ENCODE measurements at regions not wholly inside any gene's neighbourhood (a gene's known extent, or its start where the extent isn't known, plus 50 kb on each side); places are given as distances from the start of the nearest gene placed in this dataset.

DNA sequence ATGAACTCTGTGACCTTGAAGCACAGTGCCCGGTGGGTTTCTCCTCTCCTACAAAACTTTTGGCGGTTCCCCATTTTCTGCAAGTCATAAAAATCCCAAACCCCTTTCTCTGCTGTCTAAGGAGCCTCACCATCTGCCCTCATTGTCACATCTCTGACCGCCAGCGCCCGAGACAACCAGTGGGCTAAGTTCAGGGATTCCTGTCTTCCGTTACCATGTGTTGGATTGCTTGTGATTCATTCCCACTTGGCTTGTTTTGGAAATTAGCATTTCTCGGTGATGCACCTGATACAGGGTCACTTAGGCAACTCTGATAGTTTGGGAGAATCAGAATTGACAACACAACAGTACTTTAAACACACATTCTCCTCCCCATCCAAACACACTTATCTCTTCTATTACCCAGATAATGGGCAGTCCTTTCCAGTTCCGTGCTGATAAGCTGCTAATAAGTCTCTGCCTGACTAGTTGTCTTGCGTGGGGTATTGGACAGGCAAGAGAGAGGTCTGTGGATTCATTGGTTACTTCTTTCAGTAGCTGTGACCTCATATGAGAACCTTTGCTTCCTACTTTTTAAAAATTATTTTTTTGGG, 70.0 kb upstream of the KLF4 start:
- Histone ChIP-seq H3K27me3 (ENCODE audit: insufficient read depth, low read length) (no peaks in the 10 kb centered on the region), H3K4me1 (ENCODE audit: insufficient read depth, low read length, severe bottlenecking) (no peaks in the 10 kb centered on the region), H3K4me2 (ENCODE audit: low read length) (no peak overlapping the region), H3K27ac (ENCODE audit: low read depth, low read length, poor library complexity, severe bottlenecking) (no peak overlapping the region), H4K20me1 (ENCODE audit: insufficient read depth, low read length) (no peaks in the 10 kb centered on the region), H3F3A (ENCODE audit: insufficient read depth, low read length) (no peaks in the 10 kb centered on the region), H2AFZ (ENCODE audit: low read length) (no peak overlapping the region), H3K9me3 (ENCODE audit: low read length) (no peaks in the 10 kb centered on the region), H3K79me2 (ENCODE audit: insufficient read depth, low read length) (no peaks in the 10 kb centered on the region), H3K36me3 (ENCODE audit: insufficient read depth, low read length) (no peaks in the 10 kb centered on the region), H3K9ac (ENCODE audit: low read length) (no peak overlapping the region), H3K4me3 (ENCODE audit: low read depth, low read length, poor library complexity, severe bottlenecking) (no peak overlapping the region), H3K9me2 (ENCODE audit: low read depth, low read length) (no peaks in the 10 kb centered on the region)
- TF ChIP-seq EZH2 (IDR thresholded peaks at IDR 0.05; ENCODE audit: borderline replicate concordance, low read length) = no peak
- TF ChIP-seq, protein P1, sequence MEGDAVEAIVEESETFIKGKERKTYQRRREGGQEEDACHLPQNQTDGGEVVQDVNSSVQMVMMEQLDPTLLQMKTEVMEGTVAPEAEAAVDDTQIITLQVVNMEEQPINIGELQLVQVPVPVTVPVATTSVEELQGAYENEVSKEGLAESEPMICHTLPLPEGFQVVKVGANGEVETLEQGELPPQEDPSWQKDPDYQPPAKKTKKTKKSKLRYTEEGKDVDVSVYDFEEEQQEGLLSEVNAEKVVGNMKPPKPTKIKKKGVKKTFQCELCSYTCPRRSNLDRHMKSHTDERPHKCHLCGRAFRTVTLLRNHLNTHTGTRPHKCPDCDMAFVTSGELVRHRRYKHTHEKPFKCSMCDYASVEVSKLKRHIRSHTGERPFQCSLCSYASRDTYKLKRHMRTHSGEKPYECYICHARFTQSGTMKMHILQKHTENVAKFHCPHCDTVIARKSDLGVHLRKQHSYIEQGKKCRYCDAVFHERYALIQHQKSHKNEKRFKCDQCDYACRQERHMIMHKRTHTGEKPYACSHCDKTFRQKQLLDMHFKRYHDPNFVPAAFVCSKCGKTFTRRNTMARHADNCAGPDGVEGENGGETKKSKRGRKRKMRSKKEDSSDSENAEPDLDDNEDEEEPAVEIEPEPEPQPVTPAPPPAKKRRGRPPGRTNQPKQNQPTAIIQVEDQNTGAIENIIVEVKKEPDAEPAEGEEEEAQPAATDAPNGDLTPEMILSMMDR (IDR thresholded peaks at IDR 0.05; ENCODE audit: low read length) = no peak

DNA sequence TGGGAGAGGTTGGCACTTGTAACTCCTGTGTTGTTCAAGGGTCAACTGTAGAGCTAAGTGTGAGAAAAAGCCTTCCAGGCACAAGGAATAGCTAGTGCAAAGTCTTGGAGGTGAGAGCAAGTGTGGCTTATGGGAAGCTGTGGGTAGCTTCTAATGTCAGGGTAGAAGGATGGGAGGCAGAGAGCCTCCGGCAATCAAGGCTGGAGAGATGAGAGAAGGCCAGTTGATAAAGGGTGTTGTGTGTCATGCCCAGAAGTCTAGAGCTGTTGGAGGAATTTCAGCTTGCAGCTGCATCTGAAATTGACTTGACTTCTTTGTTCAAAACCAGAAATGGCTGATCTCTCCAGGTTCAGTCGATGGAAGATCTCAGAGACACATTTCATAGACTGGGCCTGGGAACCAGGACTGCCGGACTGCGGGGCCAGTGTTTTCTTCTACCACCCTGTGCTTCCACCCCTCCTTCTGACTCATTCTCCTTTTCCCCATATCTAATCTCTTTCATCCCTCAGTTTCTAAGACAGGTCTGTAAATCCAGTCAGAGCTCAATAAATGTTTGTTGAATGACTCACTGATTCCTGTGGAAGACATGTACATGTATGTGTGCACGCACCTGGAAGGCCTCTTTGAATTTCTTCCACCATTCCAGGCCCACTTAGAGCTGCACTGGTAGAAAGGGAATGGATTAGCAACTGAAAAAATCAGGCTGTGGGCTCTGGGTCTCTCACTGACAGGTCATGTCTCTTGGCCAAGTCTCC, 67.8 kb upstream of the KLF4 start:
- no peak overlapping the region for H3K4me2 ChIP-seq (ENCODE audit: low read length)
- H3K27ac ChIP-seq (ENCODE audit: low read depth, low read length, poor library complexity, severe bottlenecking) = no peak overlapping the region
- no peaks in the 10 kb centered on the region for H3K36me3 ChIP-seq (ENCODE audit: insufficient read depth, low read length)
- no peaks in the 10 kb centered on the region for H3F3A ChIP-seq (ENCODE audit: insufficient read depth, low read length)
- H3K9me3 ChIP-seq (ENCODE audit: low read length) = no peaks in the 10 kb centered on the region
- H3K9me2 ChIP-seq (ENCODE audit: low read depth, low read length) = no peaks in the 10 kb centered on the region
- no peaks in the 10 kb centered on the region for H3K27me3 ChIP-seq (ENCODE audit: insufficient read depth, low read length)
- H3K4me3 ChIP-seq (ENCODE audit: low read depth, low read length, poor library complexity, severe bottlenecking) = no peak overlapping the region
- no peak overlapping the region for H3K9ac ChIP-seq (ENCODE audit: low read length)
- H4K20me1 ChIP-seq (ENCODE audit: insufficient read depth, low read length) = no peaks in the 10 kb centered on the region
- no peak for TF ChIP-seq EZH2 (IDR thresholded peaks at IDR 0.05; ENCODE audit: borderline replicate concordance, low read length)
- TF ChIP-seq, protein P1 (IDR thresholded peaks at IDR 0.05; ENCODE audit: low read length) = no peak
- H2AFZ ChIP-seq (ENCODE audit: low read length) = no peak overlapping the region
- no peaks in the 10 kb centered on the region for H3K4me1 ChIP-seq (ENCODE audit: insufficient read depth, low read length, severe bottlenecking)
- H3K79me2 ChIP-seq (ENCODE audit: insufficient read depth, low read length) = no peaks in the 10 kb centered on the region

DNA sequence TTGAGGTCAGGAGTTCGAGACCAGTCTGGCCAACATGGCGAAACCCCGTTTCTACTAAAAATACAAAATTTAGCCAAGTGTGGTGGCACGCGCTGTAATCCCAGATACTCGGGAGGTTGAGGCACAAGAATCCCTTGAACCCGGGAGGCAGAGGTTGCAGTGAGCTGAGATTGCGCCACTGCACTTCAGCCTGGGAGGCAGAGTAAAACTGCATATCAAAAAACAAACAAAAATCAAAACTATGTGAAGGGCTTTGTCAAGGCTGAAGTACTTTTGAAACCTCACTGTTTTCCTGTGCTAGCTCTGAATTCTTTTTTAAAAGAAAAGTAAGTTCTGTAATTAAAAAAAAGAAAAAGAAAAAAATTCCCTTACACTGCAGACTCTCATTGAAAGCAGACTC, 65.1 kb upstream of the KLF4 start:
- Histone ChIP-seq H3K27ac (ENCODE audit: low read depth, low read length, poor library complexity, severe bottlenecking) (no peak overlapping the region), H3F3A (ENCODE audit: insufficient read depth, low read length) (no peaks in the 10 kb centered on the region), H3K36me3 (ENCODE audit: insufficient read depth, low read length) (no peaks in the 10 kb centered on the region), H3K9me3 (ENCODE audit: low read length) (no peaks in the 10 kb centered on the region), H3K4me2 (ENCODE audit: low read length) (no peak overlapping the region), H4K20me1 (ENCODE audit: insufficient read depth, low read length) (no peaks in the 10 kb centered on the region), H3K4me1 (ENCODE audit: insufficient read depth, low read length, severe bottlenecking) (no peaks in the 10 kb centered on the region), H3K4me3 (ENCODE audit: low read depth, low read length, poor library complexity, severe bottlenecking) (no peak overlapping the region), H3K9me2 (ENCODE audit: low read depth, low read length) (no peaks in the 10 kb centered on the region), H3K79me2 (ENCODE audit: insufficient read depth, low read length) (no peaks in the 10 kb centered on the region), H3K27me3 (ENCODE audit: insufficient read depth, low read length) (no peaks in the 10 kb centered on the region), H3K9ac (ENCODE audit: low read length) (no peak overlapping the region), H2AFZ (ENCODE audit: low read length) (no peak overlapping the region)
- TF ChIP-seq EZH2 (IDR thresholded peaks at IDR 0.05; ENCODE audit: borderline replicate concordance, low read length) = no peak
- TF ChIP-seq, protein P1 (IDR thresholded peaks at IDR 0.05; ENCODE audit: low read length) = no peak

All from OCI-LY1 (cell line).